Liver (tissue), 8 donors: ENCODE measurements at regions not wholly inside any gene's neighbourhood (a gene's known extent, or its start where the extent isn't known, plus 50 kb on each side); places are given as distances from the start of the nearest gene placed in this dataset.

ENCODE experiments used
- DNase-seq: peaks from one replicate; pipeline ENCODE4 v3.0.0-alpha.2; 2017; ENCODE audit warnings: low spot score
- H3K27ac ChIP-seq, 2 donors: one replicate each; pipeline ENCODE4 v1.7.0; 2013; ENCODE audit warnings: inconsistent platforms in 2 of 2, low read length in 2 of 2, control low read depth in 1 of 2, low read depth in 1 of 2, mild to moderate bottlenecking in 1 of 2
- H3K27me3 ChIP-seq, 4 donors: one replicate each; pipeline versions ENCODE4 v1.6.1 to v1.7.0; 2013; ENCODE audit warnings: low read length in 3 of 4, inconsistent platforms in 1 of 4, mild to moderate bottlenecking in 1 of 4, moderate library complexity in 1 of 4; ENCODE audit not compliant: control insufficient read depth in 4 of 4, insufficient read depth in 4 of 4
- H3K36me3 ChIP-seq, 4 donors: one replicate each; pipeline versions ENCODE4 v1.6.1 to v1.7.0; 2013; ENCODE audit warnings: low read length in 3 of 4, mild to moderate bottlenecking in 3 of 4, low read depth in 1 of 4, moderate library complexity in 1 of 4; ENCODE audit not compliant: control insufficient read depth in 4 of 4, insufficient read depth in 3 of 4
- H3K4me1 ChIP-seq, 4 donors: one replicate each; pipeline versions ENCODE4 v1.6.1 to v1.7.0; 2013; ENCODE audit warnings: low read length in 3 of 4, mild to moderate bottlenecking in 3 of 4, moderate library complexity in 1 of 4; ENCODE audit not compliant: control insufficient read depth in 4 of 4, insufficient read depth in 4 of 4
- H3K4me3 ChIP-seq, 3 donors: one replicate each; pipeline versions ENCODE4 v1.6.1 to v1.7.0; 2013; ENCODE audit warnings: low read length in 3 of 3, control low read depth in 1 of 3, low read depth in 1 of 3, mild to moderate bottlenecking in 1 of 3
- H3K9ac ChIP-seq, 2 donors: one replicate each; pipeline ENCODE4 v1.7.0; 2013; ENCODE audit warnings: low read length in 2 of 2, mild to moderate bottlenecking in 2 of 2, moderate library complexity in 2 of 2, control low read depth in 1 of 2, low read depth in 1 of 2
- H3K9me3 ChIP-seq, 4 donors: one replicate each; pipeline versions ENCODE4 v1.6.1 to v1.7.0; 2013; ENCODE audit warnings: low read length in 3 of 4; ENCODE audit not compliant: control insufficient read depth in 4 of 4
- ATF3 ChIP-seq: IDR thresholded peaks from 2 replicates; pipeline ENCODE4 v1.6.1; 2016; ENCODE audit warnings: antibody characterized with exemption
- EGR1 ChIP-seq, 2 donors: IDR thresholded peaks; 2 replicates each; pipeline ENCODE4 v1.6.1; 2016 to 2018; ENCODE audit warnings: antibody characterized with exemption in 2 of 2, low read depth in 2 of 2
- FOXA1 ChIP-seq: IDR thresholded peaks from 2 replicates; pipeline ENCODE4 v1.6.1; 2016; ENCODE audit warnings: antibody characterized with exemption
- FOXA2 ChIP-seq: IDR thresholded peaks from 2 replicates; pipeline ENCODE4 v1.6.1; 2016; ENCODE audit warnings: antibody characterized with exemption
- GABPA ChIP-seq, 2 donors: IDR thresholded peaks in 1 of 2; conservative IDR thresholded peaks in 1 of 2; 2 replicates each; pipeline ENCODE4 v1.6.1; 2016; ENCODE audit warnings: antibody characterized with exemption in 2 of 2, mild to moderate bottlenecking in 1 of 2, moderate library complexity in 1 of 2
- HNF4A ChIP-seq, 2 donors: conservative IDR thresholded peaks; 2 replicates each; pipeline ENCODE4 v1.6.1; 2016; ENCODE audit warnings: antibody characterized with exemption in 2 of 2, mild to moderate bottlenecking in 2 of 2
- HNF4G ChIP-seq: IDR thresholded peaks from 2 replicates; pipeline ENCODE4 v1.6.1; 2016; ENCODE audit warnings: antibody characterized with exemption
- JUND ChIP-seq, 2 donors: IDR thresholded peaks; 2 replicates each; pipeline ENCODE4 v1.6.1; 2016; ENCODE audit warnings: antibody characterized with exemption in 2 of 2
- NR2F2 ChIP-seq: IDR thresholded peaks from 2 replicates; pipeline ENCODE4 v1.6.1; 2016; ENCODE audit warnings: antibody characterized with exemption
- RAD21 ChIP-seq, 2 donors: IDR thresholded peaks; 2 replicates each; pipeline ENCODE4 v1.6.1; 2016; ENCODE audit warnings: antibody characterized with exemption in 2 of 2, mild to moderate bottlenecking in 2 of 2
- RXRA ChIP-seq, 2 donors: IDR thresholded peaks; 2 replicates each; pipeline ENCODE4 v1.6.1; 2017 to 2018; ENCODE audit warnings: antibody characterized with exemption in 2 of 2, mild to moderate bottlenecking in 1 of 2
- SP1 ChIP-seq: IDR thresholded peaks from 2 replicates; pipeline ENCODE4 v1.6.1; 2018; ENCODE audit warnings: antibody characterized with exemption, mild to moderate bottlenecking
- TAF1 ChIP-seq: conservative IDR thresholded peaks from 2 replicates; pipeline ENCODE4 v1.6.1; 2016; ENCODE audit warnings: antibody characterized with exemption, mild to moderate bottlenecking
- YY1 ChIP-seq: IDR thresholded peaks from 2 replicates; pipeline ENCODE4 v1.6.1; 2016; ENCODE audit warnings: antibody characterized with exemption, mild to moderate bottlenecking
- WGBS: extraction: QIAGEN DNeasy Blood & Tissue Kit; methylation state at CpG from one replicate; pipeline ENCODE4 v1.1.7; 2013; 5-methylcytosine and 5-hydroxymethylcytosine counted together
- TF ChIP-seq, protein P1 (sequence below): IDR thresholded peaks from 2 replicates; pipeline ENCODE4 v1.6.1; 2016; ENCODE audit warnings: antibody characterized with exemption
- TF ChIP-seq, protein P2 (sequence below): IDR thresholded peaks from 2 replicates; pipeline ENCODE4 v1.6.1; 2016; ENCODE audit warnings: antibody characterized with exemption
- TF ChIP-seq, protein P3 (sequence below): IDR thresholded peaks from 2 replicates; pipeline ENCODE4 v1.6.1; 2016; ENCODE audit warnings: antibody characterized with exemption, mild to moderate bottlenecking
- TF ChIP-seq, protein P4 (sequence below): fragments of 150-350 bp; IDR thresholded peaks from 2 replicates; pipeline ENCODE4 v1.5.1; 2017; ENCODE audit warnings: improper control_type of control experiment, low read depth, low read length; ENCODE audit not compliant: missing input control
- donor health status: healthy.
- donor health status: healthy.
- donor health status: healthy.
- donor health status: healthy.
- donor health status: healthy.

DNA sequence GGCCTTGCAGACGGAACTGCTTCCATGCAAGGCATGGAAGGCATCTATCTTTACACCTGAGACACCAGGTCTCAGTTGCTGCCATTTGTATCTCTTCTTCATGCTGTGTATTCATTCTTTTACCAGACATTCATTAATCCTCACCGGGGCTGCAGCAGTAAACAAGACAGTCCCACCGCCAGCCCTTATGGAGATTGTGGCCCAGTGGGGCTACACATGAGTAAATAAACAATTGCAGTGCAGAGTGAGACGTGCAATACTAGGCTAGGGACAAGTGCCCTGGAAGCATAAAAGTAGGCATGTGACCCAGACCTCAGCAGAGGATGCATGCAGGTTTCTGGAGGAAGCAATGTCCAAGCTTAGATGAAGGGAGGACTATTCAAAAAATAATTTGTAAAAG is 497.6 kb upstream of the KLHL29 start:
- Histone ChIP-seq H3K27ac (no peak overlapping the region), H3K36me3 (no peaks in the 10 kb centered on the region), H3K9me3 (no peaks in the 10 kb centered on the region), H3K9ac (no peak overlapping the region), H3K4me1 (no peaks in the 10 kb centered on the region), H3K4me3 (no peak overlapping the region), H3K27me3 (no peaks in the 10 kb centered on the region)
- 73% methylated on average over 4 of the region's 4 CpGs for WGBS
- no peak for DNase-seq
- TF ChIP-seq JUND (IDR thresholded peaks at IDR 0.05) (no peak), ATF3 (no peak), SP1 (no peak), EGR1 (IDR thresholded peaks at IDR 0.05; ENCODE audit: low read depth in 2 of 2) (no peak), RAD21 (IDR thresholded peaks at IDR 0.05) (no peak), HNF4G (no peak), RXRA (IDR thresholded peaks at IDR 0.05) (no peak)
- TF ChIP-seq, protein P1, sequence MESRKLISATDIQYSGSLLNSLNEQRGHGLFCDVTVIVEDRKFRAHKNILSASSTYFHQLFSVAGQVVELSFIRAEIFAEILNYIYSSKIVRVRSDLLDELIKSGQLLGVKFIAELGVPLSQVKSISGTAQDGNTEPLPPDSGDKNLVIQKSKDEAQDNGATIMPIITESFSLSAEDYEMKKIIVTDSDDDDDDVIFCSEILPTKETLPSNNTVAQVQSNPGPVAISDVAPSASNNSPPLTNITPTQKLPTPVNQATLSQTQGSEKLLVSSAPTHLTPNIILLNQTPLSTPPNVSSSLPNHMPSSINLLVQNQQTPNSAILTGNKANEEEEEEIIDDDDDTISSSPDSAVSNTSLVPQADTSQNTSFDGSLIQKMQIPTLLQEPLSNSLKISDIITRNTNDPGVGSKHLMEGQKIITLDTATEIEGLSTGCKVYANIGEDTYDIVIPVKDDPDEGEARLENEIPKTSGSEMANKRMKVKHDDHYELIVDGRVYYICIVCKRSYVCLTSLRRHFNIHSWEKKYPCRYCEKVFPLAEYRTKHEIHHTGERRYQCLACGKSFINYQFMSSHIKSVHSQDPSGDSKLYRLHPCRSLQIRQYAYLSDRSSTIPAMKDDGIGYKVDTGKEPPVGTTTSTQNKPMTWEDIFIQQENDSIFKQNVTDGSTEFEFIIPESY: no peak
- TF ChIP-seq, protein P2, sequence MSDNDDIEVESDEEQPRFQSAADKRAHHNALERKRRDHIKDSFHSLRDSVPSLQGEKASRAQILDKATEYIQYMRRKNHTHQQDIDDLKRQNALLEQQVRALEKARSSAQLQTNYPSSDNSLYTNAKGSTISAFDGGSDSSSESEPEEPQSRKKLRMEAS: no peak

DNA sequence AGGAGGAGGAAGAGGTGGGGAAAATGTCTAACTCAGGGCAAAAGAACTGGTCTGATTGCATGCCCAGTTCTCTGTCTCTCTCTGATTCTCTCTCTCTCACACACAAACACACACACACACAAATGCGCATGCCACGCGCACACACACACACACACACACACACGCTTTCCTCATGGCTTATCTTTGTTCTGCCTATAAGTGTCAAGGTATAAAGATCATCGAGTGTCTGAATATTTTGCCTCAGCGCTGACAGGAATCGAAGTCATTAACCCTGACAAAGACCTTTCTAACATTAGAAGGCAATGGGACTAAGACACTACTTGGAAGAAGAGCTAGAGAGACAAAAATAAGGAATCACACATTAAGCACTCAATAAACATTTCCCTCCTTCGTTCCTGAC is 497.1 kb upstream of the KLHL29 start:
- Histone ChIP-seq H3K27ac (no peak overlapping the region), H3K27me3 (no peaks in the 10 kb centered on the region), H3K4me1 (no peaks in the 10 kb centered on the region), H3K9ac (no peak overlapping the region), H3K36me3 (no peaks in the 10 kb centered on the region), H3K9me3 (no peaks in the 10 kb centered on the region), H3K4me3 (no peak overlapping the region)
- WGBS: 76% methylated on average over 8 of the region's 8 CpGs
- DNase-seq: no peak
- TF ChIP-seq, protein P3, sequence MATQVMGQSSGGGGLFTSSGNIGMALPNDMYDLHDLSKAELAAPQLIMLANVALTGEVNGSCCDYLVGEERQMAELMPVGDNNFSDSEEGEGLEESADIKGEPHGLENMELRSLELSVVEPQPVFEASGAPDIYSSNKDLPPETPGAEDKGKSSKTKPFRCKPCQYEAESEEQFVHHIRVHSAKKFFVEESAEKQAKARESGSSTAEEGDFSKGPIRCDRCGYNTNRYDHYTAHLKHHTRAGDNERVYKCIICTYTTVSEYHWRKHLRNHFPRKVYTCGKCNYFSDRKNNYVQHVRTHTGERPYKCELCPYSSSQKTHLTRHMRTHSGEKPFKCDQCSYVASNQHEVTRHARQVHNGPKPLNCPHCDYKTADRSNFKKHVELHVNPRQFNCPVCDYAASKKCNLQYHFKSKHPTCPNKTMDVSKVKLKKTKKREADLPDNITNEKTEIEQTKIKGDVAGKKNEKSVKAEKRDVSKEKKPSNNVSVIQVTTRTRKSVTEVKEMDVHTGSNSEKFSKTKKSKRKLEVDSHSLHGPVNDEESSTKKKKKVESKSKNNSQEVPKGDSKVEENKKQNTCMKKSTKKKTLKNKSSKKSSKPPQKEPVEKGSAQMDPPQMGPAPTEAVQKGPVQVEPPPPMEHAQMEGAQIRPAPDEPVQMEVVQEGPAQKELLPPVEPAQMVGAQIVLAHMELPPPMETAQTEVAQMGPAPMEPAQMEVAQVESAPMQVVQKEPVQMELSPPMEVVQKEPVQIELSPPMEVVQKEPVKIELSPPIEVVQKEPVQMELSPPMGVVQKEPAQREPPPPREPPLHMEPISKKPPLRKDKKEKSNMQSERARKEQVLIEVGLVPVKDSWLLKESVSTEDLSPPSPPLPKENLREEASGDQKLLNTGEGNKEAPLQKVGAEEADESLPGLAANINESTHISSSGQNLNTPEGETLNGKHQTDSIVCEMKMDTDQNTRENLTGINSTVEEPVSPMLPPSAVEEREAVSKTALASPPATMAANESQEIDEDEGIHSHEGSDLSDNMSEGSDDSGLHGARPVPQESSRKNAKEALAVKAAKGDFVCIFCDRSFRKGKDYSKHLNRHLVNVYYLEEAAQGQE: no peak
- no peak for TF ChIP-seq YY1
- TF ChIP-seq RAD21 (IDR thresholded peaks at IDR 0.05): no peak
- no peak for TF ChIP-seq JUND (IDR thresholded peaks at IDR 0.05)
- TF ChIP-seq, protein P1: no peak
- no peak for TF ChIP-seq NR2F2
- TF ChIP-seq ATF3: no peak
- no peak for TF ChIP-seq GABPA (IDR thresholded peaks at IDR 0.05 in 1 of 2, conservative IDR thresholded peaks at IDR 0.05 in 1 of 2)
- no peak for TF ChIP-seq FOXA1
- TF ChIP-seq SP1: no peak
- TF ChIP-seq FOXA2: no peak
- TF ChIP-seq TAF1: no peak
- TF ChIP-seq HNF4A (conservative IDR thresholded peaks at IDR 0.05): no peak
- no peak for TF ChIP-seq RXRA (IDR thresholded peaks at IDR 0.05)
- TF ChIP-seq, protein P2: no peak
- TF ChIP-seq, protein P4, sequence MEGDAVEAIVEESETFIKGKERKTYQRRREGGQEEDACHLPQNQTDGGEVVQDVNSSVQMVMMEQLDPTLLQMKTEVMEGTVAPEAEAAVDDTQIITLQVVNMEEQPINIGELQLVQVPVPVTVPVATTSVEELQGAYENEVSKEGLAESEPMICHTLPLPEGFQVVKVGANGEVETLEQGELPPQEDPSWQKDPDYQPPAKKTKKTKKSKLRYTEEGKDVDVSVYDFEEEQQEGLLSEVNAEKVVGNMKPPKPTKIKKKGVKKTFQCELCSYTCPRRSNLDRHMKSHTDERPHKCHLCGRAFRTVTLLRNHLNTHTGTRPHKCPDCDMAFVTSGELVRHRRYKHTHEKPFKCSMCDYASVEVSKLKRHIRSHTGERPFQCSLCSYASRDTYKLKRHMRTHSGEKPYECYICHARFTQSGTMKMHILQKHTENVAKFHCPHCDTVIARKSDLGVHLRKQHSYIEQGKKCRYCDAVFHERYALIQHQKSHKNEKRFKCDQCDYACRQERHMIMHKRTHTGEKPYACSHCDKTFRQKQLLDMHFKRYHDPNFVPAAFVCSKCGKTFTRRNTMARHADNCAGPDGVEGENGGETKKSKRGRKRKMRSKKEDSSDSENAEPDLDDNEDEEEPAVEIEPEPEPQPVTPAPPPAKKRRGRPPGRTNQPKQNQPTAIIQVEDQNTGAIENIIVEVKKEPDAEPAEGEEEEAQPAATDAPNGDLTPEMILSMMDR: no peak
- TF ChIP-seq EGR1 (IDR thresholded peaks at IDR 0.05; ENCODE audit: low read depth in 2 of 2): no peak
- TF ChIP-seq HNF4G: no peak
